ENCODE measurements at regions not wholly inside any gene's neighbourhood (a gene's known extent, or its start where the extent isn't known, plus 50 kb on each side); places are given as distances from the start of the nearest gene placed in this dataset.

DNA sequence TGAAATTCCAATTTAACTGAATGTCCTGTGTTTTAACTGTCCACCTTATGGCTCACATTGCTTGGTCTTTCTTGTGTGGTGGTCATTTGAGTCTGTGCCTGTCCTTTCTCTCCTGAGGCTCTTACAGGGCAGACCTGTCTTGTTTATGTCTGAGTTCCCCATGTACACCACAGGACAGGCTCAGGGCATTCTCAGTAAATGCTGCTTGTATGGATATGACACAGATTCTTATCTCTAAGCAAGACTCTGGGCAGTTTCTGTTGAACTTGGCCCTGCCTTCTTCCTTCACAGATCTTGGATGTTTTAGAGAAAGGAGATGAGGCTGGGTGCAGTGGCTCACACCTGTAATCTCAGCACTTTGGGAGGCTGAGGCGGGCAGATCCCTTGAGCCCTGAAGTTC, 159.1 kb upstream of the CSF3R start:
- ATAC-seq (ENCODE audit: poor library complexity) = no peak
- CTCF ChIA-PET = no interaction called here
- Mint-ChIP-seq H3K9me3 (no peaks in the 10 kb centered on the region), H3K4me1 (ENCODE audit: low read depth) (no peaks in the 10 kb centered on the region), H3K27me3 (peaks cover 45% of the 10 kb centered on the region), H3K27ac (no peak overlapping the region), H3K4me3 (no peak overlapping the region), H3K36me3 (ENCODE audit: low read depth) (no peaks in the 10 kb centered on the region)
- POLR2A ChIA-PET = no interaction called here
- Histone ChIP-seq H3K4me1 (ENCODE audit: insufficient read depth, low read length) (no peaks in the 10 kb centered on the region), H3K4me3 (ENCODE audit: low read length) (no peak overlapping the region), H3K9me3 (ENCODE audit: control insufficient read depth in 1 of 2, insufficient read depth in 1 of 2, low read length in 2 of 2) (no peaks in the 10 kb centered on the region), H3K27me3 (ENCODE audit: control insufficient read depth in 1 of 2, insufficient read depth in 2 of 2, low read length in 2 of 2) (peaks cover 0 to 6% of the 10 kb centered on the region in 2 experiments), H3K27ac (ENCODE audit: low read depth in 1 of 2, low read length in 2 of 2) (no peak overlapping the region), H3K36me3 (ENCODE audit: insufficient read depth, low read length) (no peaks in the 10 kb centered on the region)
- no peak for DNase-seq
- intact Hi-C loops (cut with DNase I, micrococcal nuclease) = no loop called here
- no peak for TF ChIP-seq CTCF (IDR thresholded peaks at IDR 0.05)

DNA sequence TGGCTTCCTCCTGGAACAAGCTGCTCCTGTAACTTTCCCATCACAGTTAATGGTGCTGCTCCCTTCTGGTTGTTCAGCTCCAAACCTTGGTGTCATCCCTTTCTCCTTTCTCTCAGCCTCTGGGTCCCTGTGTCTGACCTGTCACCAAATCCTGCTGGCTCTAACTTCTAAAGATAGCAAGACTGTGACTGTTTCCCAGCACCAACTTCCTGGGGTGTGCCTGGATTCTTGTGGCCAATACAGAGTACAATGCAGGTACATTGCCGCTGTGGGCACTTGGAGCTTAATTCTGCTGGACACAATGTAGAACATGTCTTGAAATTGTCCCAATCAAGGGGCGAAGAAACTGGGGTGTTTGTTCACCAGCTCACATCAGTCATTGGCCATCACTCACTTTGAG, 156.7 kb upstream of the CSF3R start:
- Mint-ChIP-seq H3K36me3 (ENCODE audit: low read depth) (no peaks in the 10 kb centered on the region), H3K4me3 (no peak overlapping the region), H3K27me3 (peaks cover 27% of the 10 kb centered on the region), H3K27ac (no peak overlapping the region), H3K9me3 (no peaks in the 10 kb centered on the region), H3K4me1 (ENCODE audit: low read depth) (no peaks in the 10 kb centered on the region)
- no peak for TF ChIP-seq CTCF (IDR thresholded peaks at IDR 0.05)
- ChIA-PET POLR2A (no interaction called here), CTCF (no interaction called here)
- Histone ChIP-seq H3K4me1 (ENCODE audit: insufficient read depth, low read length) (no peaks in the 10 kb centered on the region), H3K9me3 (ENCODE audit: control insufficient read depth in 1 of 2, insufficient read depth in 1 of 2, low read length in 2 of 2) (no peaks in the 10 kb centered on the region), H3K36me3 (ENCODE audit: insufficient read depth, low read length) (no peaks in the 10 kb centered on the region), H3K4me3 (ENCODE audit: low read length) (no peak overlapping the region), H3K27ac (ENCODE audit: low read depth in 1 of 2, low read length in 2 of 2) (no peak overlapping the region), H3K27me3 (ENCODE audit: control insufficient read depth in 1 of 2, insufficient read depth in 2 of 2, low read length in 2 of 2) (peaks cover 0 to 6% of the 10 kb centered on the region in 2 experiments)
- DNase-seq (no peak), ATAC-seq (ENCODE audit: poor library complexity) (no peak)
- intact Hi-C loops (cut with DNase I, micrococcal nuclease) = no loop called here

DNA sequence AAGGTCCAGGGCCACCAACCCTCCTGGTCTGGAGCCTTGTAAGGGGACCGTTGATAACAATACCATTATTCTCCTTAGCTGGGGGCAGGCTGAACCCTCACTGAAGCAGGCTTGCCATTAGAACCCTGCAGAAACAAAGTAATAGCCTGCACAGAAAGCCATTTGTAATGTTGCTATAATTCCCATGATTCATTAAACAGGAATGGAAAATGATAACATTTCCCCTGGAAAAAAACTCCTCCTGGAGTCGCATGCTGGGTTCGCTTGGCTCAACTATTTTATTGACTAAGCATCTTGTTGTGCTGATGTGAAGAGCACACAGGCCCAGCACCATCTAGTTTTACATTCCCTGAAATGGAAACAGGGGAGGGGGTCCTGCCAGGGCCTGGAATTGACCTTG, 155.6 kb upstream of the CSF3R start:
- no peak overlapping the region for H3K4me3 Mint-ChIP-seq
- POLR2A ChIA-PET = no interaction called here
- peaks cover 24% of the 10 kb centered on the region for H3K27me3 Mint-ChIP-seq
- CTCF ChIA-PET = no interaction called here
- no peaks in the 10 kb centered on the region for H3K36me3 ChIP-seq (ENCODE audit: insufficient read depth, low read length)
- no peaks in the 10 kb centered on the region for H3K9me3 Mint-ChIP-seq
- H3K27ac ChIP-seq (ENCODE audit: low read depth in 1 of 2, low read length in 2 of 2) = no peak overlapping the region
- H3K4me3 ChIP-seq (ENCODE audit: low read length) = no peak overlapping the region
- H3K27ac Mint-ChIP-seq = no peak overlapping the region
- H3K4me1 ChIP-seq (ENCODE audit: insufficient read depth, low read length) = no peaks in the 10 kb centered on the region
- H3K36me3 Mint-ChIP-seq (ENCODE audit: low read depth) = no peaks in the 10 kb centered on the region
- ATAC-seq (ENCODE audit: poor library complexity) (no peak), DNase-seq (no peak)
- H3K9me3 ChIP-seq (ENCODE audit: control insufficient read depth in 1 of 2, insufficient read depth in 1 of 2, low read length in 2 of 2) = no peaks in the 10 kb centered on the region
- no peaks in the 10 kb centered on the region for H3K4me1 Mint-ChIP-seq (ENCODE audit: low read depth)
- no peak for TF ChIP-seq CTCF (IDR thresholded peaks at IDR 0.05)
- H3K27me3 ChIP-seq (ENCODE audit: control insufficient read depth in 1 of 2, insufficient read depth in 2 of 2, low read length in 2 of 2) = peaks cover 0 to 2% of the 10 kb centered on the region in 2 experiments
- intact Hi-C loops (cut with DNase I, micrococcal nuclease) = no loop called here

Measured in CD4-positive, alpha-beta T cell (primary cell).